ENCODE measurements at regions not wholly inside any gene's neighbourhood (a gene's known extent, or its start where the extent isn't known, plus 50 kb on each side); places are given as distances from the start of the nearest gene placed in this dataset.

DNA sequence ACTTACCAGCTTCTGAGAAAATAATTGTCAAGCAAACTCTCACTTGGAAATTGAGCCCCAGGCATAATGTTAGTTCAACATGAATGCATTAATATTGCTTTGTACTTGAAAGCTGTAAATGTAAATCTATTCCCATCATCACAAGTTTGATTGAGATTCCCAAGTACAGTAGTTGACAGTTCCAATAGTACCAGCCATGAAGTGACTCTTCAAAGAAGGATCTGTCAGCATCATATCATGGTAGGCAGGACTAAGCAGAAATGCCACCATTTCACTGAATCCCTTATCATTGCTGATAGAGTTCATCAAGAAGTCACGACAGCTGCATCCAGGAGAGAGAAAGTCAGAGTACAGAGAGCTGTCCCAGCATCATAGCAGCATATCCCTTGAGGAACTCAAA, 348.7 kb downstream of the OMA1 start:
- TF ChIP-seq E2F8 (IDR thresholded peaks at IDR 0.05; ENCODE audit: low read depth, partially characterized antibody) (no peak), SP2 (IDR thresholded peaks at IDR 0.05; ENCODE audit: extremely low read depth, low read depth, low read length, poor library complexity, severe bottlenecking) (no peak), NR2C1 (IDR thresholded peaks at IDR 0.05) (no peak), NR2C1 (tag; IDR thresholded peaks at IDR 0.05) (no peak), RAD21 (CRISPR knock-in tag; conservative IDR thresholded peaks at IDR 0.05 in 1 of 2, IDR thresholded peaks at IDR 0.05 in 1 of 2) (no peak), TARDBP (IDR thresholded peaks at IDR 0.05) (no peak), ZNF23 (CRISPR knock-in tag; IDR thresholded peaks at IDR 0.05) (no peak), CBX8 (IDR thresholded peaks at IDR 0.05; ENCODE audit: borderline replicate concordance, extremely low read depth, low read depth, low read length, poor library complexity, severe bottlenecking) (no peak), EHMT2 (IDR thresholded peaks at IDR 0.05) (no peak), HDAC8 (tag; IDR thresholded peaks at IDR 0.05) (no peak)
- TF ChIP-seq, protein P1, sequence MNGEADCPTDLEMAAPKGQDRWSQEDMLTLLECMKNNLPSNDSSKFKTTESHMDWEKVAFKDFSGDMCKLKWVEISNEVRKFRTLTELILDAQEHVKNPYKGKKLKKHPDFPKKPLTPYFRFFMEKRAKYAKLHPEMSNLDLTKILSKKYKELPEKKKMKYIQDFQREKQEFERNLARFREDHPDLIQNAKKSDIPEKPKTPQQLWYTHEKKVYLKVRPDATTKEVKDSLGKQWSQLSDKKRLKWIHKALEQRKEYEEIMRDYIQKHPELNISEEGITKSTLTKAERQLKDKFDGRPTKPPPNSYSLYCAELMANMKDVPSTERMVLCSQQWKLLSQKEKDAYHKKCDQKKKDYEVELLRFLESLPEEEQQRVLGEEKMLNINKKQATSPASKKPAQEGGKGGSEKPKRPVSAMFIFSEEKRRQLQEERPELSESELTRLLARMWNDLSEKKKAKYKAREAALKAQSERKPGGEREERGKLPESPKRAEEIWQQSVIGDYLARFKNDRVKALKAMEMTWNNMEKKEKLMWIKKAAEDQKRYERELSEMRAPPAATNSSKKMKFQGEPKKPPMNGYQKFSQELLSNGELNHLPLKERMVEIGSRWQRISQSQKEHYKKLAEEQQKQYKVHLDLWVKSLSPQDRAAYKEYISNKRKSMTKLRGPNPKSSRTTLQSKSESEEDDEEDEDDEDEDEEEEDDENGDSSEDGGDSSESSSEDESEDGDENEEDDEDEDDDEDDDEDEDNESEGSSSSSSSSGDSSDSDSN (IDR thresholded peaks at IDR 0.05; ENCODE audit: borderline replicate concordance in 1 of 2, low read depth in 2 of 2, low read length in 2 of 2): no peak

All from K562 (cell line).